LNCAP (cell line): ENCODE measurements at regions not wholly inside any gene's neighbourhood (a gene's known extent, or its start where the extent isn't known, plus 50 kb on each side); places are given as distances from the start of the nearest gene placed in this dataset.

Experiments used
- TF ChIP-seq, protein P1 (sequence below): fragments of 450-650 bp; IDR thresholded peaks from 2 replicates; pipeline ENCODE4 v1.5.1; 2017; ENCODE audit warnings: mild to moderate bottlenecking

GRCh38 chr20:11186301-11187008 lies 512.7 kb upstream of the JAG1 start:
- TF ChIP-seq, protein P1, sequence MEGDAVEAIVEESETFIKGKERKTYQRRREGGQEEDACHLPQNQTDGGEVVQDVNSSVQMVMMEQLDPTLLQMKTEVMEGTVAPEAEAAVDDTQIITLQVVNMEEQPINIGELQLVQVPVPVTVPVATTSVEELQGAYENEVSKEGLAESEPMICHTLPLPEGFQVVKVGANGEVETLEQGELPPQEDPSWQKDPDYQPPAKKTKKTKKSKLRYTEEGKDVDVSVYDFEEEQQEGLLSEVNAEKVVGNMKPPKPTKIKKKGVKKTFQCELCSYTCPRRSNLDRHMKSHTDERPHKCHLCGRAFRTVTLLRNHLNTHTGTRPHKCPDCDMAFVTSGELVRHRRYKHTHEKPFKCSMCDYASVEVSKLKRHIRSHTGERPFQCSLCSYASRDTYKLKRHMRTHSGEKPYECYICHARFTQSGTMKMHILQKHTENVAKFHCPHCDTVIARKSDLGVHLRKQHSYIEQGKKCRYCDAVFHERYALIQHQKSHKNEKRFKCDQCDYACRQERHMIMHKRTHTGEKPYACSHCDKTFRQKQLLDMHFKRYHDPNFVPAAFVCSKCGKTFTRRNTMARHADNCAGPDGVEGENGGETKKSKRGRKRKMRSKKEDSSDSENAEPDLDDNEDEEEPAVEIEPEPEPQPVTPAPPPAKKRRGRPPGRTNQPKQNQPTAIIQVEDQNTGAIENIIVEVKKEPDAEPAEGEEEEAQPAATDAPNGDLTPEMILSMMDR: no peak

GRCh38 chr20:11188843-11189603 lies 515.2 kb upstream of the JAG1 start:
- TF ChIP-seq, protein P1: no peak

- TF ChIP-seq, protein P1: no peak
Observed at GRCh38 chr20:11190741-11191140, 516.9 kb upstream of the JAG1 start.

GRCh38 chr20:11192106-11192505 lies 518.3 kb upstream of the JAG1 start:
- TF ChIP-seq, protein P1: no peak

- TF ChIP-seq, protein P1: no peak
Observed at GRCh38 chr20:11193241-11193640, 519.4 kb upstream of the JAG1 start.

GRCh38 chr20:11195169-11195568 lies 521.4 kb upstream of the JAG1 start:
- TF ChIP-seq, protein P1: no peak

DNA sequence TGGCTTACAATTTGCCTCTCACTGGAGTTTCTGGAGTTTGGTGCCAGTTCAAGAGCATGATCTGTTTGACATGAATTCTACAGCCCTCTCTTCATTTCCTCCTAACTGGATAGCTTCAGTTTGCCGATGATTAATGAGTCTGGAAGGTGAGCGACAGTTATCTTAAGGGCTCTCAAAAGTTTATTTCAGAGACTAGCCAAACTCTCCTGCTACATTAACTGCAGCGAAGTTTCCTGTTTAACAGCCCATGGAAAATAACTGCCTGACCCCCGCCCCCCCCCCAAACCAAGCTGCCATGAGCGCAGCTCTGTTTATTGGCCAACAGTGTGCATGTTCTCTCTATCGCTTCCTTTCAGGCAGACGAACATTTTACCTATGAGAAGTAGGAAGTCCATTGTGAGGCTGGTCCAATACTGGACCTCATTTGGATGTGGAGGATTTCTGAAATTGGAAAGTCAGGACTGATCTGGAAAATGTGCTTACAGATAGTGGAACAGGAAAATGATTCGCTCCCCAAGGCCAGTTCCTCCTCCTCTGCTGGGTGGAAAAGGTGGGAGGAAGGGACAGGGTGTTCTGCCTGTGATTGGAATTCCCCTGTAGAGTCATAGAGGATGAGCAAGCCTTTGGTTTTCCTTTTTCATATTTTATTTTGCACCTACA lies 522.2 kb upstream of the JAG1 start:
- TF ChIP-seq, protein P1: no peak
